ENCODE measurements at regions not wholly inside any gene's neighbourhood (a gene's known extent, or its start where the extent isn't known, plus 50 kb on each side); places are given as distances from the start of the nearest gene placed in this dataset.

DNA sequence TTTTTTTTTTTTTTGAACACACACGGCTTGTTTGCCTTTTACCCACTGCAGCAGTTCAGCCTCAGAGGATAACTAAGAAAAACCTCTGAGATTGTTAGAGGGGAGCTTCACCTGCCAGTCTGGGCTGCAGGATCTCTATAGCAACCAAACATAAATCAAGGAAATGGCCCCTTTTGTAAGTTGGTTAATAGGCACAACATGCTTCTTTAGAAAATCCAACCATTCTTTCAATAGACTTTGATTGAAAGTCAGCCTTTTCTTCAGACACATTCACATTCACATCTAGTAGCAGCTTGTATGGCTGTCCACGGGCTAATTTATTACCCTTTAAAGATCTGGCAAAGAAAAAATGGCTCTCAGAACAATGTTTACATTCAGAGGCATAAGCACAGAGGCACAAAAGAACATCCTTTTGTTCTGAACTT lies 136.6 kb upstream of the RARB start:
- TF ChIP-seq, protein P1, sequence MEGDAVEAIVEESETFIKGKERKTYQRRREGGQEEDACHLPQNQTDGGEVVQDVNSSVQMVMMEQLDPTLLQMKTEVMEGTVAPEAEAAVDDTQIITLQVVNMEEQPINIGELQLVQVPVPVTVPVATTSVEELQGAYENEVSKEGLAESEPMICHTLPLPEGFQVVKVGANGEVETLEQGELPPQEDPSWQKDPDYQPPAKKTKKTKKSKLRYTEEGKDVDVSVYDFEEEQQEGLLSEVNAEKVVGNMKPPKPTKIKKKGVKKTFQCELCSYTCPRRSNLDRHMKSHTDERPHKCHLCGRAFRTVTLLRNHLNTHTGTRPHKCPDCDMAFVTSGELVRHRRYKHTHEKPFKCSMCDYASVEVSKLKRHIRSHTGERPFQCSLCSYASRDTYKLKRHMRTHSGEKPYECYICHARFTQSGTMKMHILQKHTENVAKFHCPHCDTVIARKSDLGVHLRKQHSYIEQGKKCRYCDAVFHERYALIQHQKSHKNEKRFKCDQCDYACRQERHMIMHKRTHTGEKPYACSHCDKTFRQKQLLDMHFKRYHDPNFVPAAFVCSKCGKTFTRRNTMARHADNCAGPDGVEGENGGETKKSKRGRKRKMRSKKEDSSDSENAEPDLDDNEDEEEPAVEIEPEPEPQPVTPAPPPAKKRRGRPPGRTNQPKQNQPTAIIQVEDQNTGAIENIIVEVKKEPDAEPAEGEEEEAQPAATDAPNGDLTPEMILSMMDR (IDR thresholded peaks at IDR 0.05), result no peak
- TF ChIP-seq ZFX (IDR thresholded peaks at IDR 0.05; ENCODE audit: borderline replicate concordance), result no peak
